Osteocyte (in vitro differentiated cells): ENCODE measurements at regions not wholly inside any gene's neighbourhood (a gene's known extent, or its start where the extent isn't known, plus 50 kb on each side); places are given as distances from the start of the nearest gene placed in this dataset.

ENCODE experiments used
- DNase-seq: peaks from one replicate; pipeline ENCODE4 v3.0.0; 2021; ENCODE audit warnings: mixed read lengths; ENCODE audit not compliant: unreplicated experiment; ENCODE audit errors: extremely low spot score
- H3K27ac Mint-ChIP-seq: one replicate; pipeline ENCODE4 v1.8.0; 2021; ENCODE audit warnings: mild to moderate bottlenecking, mixed read lengths; ENCODE audit not compliant: unreplicated experiment
- H3K27me3 Mint-ChIP-seq: one replicate; pipeline ENCODE4 v1.8.0; 2021; ENCODE audit warnings: mixed read lengths; ENCODE audit not compliant: unreplicated experiment
- H3K36me3 Mint-ChIP-seq: one replicate; pipeline ENCODE4 v1.8.0; 2021; ENCODE audit warnings: mixed read lengths; ENCODE audit not compliant: unreplicated experiment
- H3K4me1 Mint-ChIP-seq: one replicate; pipeline ENCODE4 v1.8.0; 2021; ENCODE audit warnings: mixed read lengths; ENCODE audit not compliant: unreplicated experiment
- H3K4me3 Mint-ChIP-seq: one replicate; pipeline ENCODE4 v1.8.0; 2021; ENCODE audit warnings: mild to moderate bottlenecking, moderate library complexity, mixed read lengths; ENCODE audit not compliant: unreplicated experiment
- H3K9me3 Mint-ChIP-seq: one replicate; pipeline ENCODE4 v1.8.0; 2021; ENCODE audit warnings: mixed read lengths; ENCODE audit not compliant: unreplicated experiment
- TF ChIP-seq, protein P1 (sequence below): fragments of 200-600 bp; sonication (generic); IDR thresholded peaks from 2 replicates; pipeline ENCODE4 v1.5.0; 2021; ENCODE audit warnings: antibody characterized with exemption, mild to moderate bottlenecking, moderate library complexity

DNA sequence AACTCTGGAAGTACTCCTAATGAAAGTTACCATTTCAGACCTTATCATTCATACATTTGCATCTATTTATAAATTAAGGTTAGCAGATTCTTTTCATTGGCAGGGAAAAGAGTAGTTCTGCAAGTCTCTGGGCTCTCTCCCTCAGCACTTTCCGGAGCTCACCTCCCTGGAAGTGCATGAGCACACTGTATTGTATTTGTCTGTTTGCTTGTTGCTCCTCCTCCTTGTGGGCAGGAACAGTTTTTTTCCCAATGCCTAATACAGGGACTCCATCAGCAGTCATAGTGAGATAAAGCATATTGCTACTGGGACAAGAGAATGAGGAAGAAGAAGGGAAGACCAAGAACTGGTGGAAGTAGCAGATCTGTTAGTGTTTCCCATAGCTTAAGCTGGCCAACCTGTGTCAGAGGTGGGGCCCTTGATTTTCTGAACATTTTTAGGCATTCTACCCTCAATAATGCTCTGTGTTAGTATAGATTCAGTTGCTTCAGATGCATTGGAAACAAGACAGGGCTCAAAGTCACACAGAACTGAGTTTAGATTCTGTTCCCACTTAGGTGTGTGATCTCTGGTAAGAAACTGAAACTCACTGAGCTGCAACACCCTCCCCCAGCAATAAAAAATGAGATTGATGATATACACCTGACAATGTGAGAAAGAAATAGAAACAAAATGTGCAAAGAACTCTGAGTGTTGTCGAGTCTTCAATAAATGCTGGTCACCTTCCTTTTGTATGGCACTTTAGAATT lies 407.8 kb downstream of the TUSC7 start:
- no peaks in the 10 kb centered on the region for H3K36me3 Mint-ChIP-seq
- H3K4me1 Mint-ChIP-seq: peaks cover 41% of the 10 kb centered on the region
- no peak overlapping the region for H3K4me3 Mint-ChIP-seq
- DNase-seq: no peak
- H3K9me3 Mint-ChIP-seq: no peaks in the 10 kb centered on the region
- no peak overlapping the region for H3K27ac Mint-ChIP-seq
- no peaks in the 10 kb centered on the region for H3K27me3 Mint-ChIP-seq
- TF ChIP-seq, protein P1, sequence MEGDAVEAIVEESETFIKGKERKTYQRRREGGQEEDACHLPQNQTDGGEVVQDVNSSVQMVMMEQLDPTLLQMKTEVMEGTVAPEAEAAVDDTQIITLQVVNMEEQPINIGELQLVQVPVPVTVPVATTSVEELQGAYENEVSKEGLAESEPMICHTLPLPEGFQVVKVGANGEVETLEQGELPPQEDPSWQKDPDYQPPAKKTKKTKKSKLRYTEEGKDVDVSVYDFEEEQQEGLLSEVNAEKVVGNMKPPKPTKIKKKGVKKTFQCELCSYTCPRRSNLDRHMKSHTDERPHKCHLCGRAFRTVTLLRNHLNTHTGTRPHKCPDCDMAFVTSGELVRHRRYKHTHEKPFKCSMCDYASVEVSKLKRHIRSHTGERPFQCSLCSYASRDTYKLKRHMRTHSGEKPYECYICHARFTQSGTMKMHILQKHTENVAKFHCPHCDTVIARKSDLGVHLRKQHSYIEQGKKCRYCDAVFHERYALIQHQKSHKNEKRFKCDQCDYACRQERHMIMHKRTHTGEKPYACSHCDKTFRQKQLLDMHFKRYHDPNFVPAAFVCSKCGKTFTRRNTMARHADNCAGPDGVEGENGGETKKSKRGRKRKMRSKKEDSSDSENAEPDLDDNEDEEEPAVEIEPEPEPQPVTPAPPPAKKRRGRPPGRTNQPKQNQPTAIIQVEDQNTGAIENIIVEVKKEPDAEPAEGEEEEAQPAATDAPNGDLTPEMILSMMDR: no peak

DNA sequence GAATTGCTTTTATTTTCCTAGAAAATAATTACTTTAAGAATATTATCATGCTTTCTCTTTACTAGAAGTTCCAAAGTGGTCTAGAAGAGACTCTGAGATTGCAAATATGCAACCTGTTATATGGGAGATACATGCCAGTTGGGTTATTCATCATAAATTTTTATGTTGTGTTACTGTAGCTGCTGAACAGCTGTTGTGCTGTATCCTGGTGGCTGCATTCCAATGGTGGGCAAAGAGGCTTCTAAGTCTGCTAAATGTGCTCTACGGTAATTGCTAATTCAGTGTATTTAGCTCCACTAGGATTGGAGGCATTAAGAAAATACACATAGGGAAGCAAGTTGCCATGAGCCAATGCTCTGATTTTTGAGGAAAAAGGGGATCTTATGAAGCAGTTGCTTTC lies 409.0 kb downstream of the TUSC7 start:
- no peak for DNase-seq

DNA sequence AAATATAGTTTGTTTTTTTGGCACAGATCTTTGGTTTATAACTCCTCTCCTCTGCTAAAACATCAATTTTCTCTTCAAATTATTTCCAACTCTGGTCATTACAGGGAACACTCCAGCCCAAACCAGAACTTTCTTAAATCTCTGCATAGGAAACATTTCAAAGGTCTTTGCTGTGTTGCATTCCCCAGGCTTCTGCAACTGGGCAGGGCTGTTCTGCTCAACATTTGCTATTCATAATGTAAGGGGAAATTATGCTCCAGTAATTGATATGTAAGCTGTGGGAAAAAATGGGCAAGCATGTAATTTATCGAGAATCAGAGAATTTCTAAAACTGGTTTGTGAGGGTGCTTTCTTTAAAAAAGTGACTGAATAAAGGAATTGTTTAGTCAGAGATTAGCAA lies 410.4 kb downstream of the TUSC7 start:
- Mint-ChIP-seq H3K27ac (no peak overlapping the region), H3K27me3 (no peaks in the 10 kb centered on the region), H3K4me1 (peaks cover 33% of the 10 kb centered on the region), H3K4me3 (no peak overlapping the region), H3K36me3 (no peaks in the 10 kb centered on the region), H3K9me3 (no peaks in the 10 kb centered on the region)
- DNase-seq: no peak
- TF ChIP-seq, protein P1: no peak

More for the DNA sequence above, 409.0 kb downstream of the TUSC7 start:
- no peak overlapping the region for H3K27ac Mint-ChIP-seq
- H3K9me3 Mint-ChIP-seq: no peaks in the 10 kb centered on the region
- H3K4me1 Mint-ChIP-seq: peaks cover 41% of the 10 kb centered on the region
- H3K4me3 Mint-ChIP-seq: no peak overlapping the region
- H3K36me3 Mint-ChIP-seq: no peaks in the 10 kb centered on the region
- H3K27me3 Mint-ChIP-seq: no peaks in the 10 kb centered on the region
- TF ChIP-seq, protein P1: no peak

DNA sequence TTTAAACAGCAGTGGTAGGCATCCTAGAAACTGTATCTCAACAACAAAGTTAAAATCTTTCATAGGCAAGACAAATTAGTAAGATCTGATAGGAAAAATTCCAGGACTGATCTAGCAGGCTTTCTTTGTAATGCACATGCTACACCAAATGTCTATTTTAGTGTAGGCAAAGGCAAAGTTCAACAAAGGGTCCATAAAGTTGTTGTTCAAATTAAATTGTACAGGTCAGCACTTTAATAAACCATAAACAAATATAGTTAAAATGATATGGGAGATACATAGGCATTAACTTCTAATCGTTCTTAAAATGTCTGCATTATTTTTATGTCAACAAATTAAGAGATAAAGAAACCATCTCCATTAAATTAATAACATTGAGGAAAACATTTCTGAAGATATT lies 413.0 kb downstream of the TUSC7 start:
- Mint-ChIP-seq H3K36me3 (no peaks in the 10 kb centered on the region), H3K9me3 (no peaks in the 10 kb centered on the region), H3K4me3 (no peak overlapping the region), H3K27me3 (no peaks in the 10 kb centered on the region), H3K4me1 (peaks cover 31% of the 10 kb centered on the region), H3K27ac (no peak overlapping the region)
- TF ChIP-seq, protein P1: no peak
- DNase-seq: no peak

DNA sequence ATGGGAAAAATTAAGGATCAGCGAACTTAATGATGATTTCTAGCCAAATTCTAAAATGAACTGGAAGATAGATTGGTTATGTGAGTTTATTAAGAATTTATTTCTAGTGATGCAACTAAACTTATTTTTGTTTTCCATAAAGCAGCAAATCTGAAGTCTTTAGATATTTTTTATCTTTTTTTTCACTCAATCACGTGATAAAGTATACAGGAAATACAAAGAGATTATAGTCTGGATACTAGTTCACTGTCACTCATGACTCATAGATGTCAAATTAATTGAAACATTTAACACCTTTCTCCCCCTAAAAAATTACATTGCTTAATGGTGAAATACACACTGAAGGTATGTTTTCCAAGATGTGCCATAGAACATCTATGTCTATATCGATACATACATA lies 416.9 kb downstream of the TUSC7 start:
- TF ChIP-seq, protein P1: no peak
- H3K4me3 Mint-ChIP-seq: no peak overlapping the region
- no peaks in the 10 kb centered on the region for H3K27me3 Mint-ChIP-seq
- no peak for DNase-seq
- H3K27ac Mint-ChIP-seq: no peak overlapping the region
- H3K9me3 Mint-ChIP-seq: no peaks in the 10 kb centered on the region
- H3K4me1 Mint-ChIP-seq: peaks cover 39% of the 10 kb centered on the region
- H3K36me3 Mint-ChIP-seq: no peaks in the 10 kb centered on the region
